Gastroesophageal sphincter (tissue), 4 donors: ENCODE measurements at regions not wholly inside any gene's neighbourhood (a gene's known extent, or its start where the extent isn't known, plus 50 kb on each side); places are given as distances from the start of the nearest gene placed in this dataset.

Source experiments
- ATAC-seq: fragments of 150-250 bp; one replicate; pipeline ENCODE4 v1.9.1; 2016; ENCODE audit warnings: mild to moderate bottlenecking, moderate library complexity
- H3K27ac ChIP-seq, 4 donors: fragments of 200-600 bp; sonication (generic) in 3 of 4; 1 replicate in 3 of 4; 2 replicates in 1 of 4; pipeline ENCODE4 v1.5.1; 2016 to 2019
- H3K27me3 ChIP-seq: fragments of 200-600 bp; sonication (generic); one replicate; pipeline ENCODE4 v1.5.1; 2019
- H3K36me3 ChIP-seq, 2 donors: fragments of 200-600 bp; sonication (generic); one replicate each; pipeline ENCODE4 v1.5.1; 2019; ENCODE audit warnings: control low read depth in 1 of 2
- H3K4me1 ChIP-seq, 3 donors: fragments of 200-600 bp; sonication (generic); 1 replicate in 2 of 3; 2 replicates in 1 of 3; pipeline ENCODE4 v1.5.1; 2016 to 2019; ENCODE audit warnings: control low read depth in 2 of 3
- H3K4me3 ChIP-seq, 2 donors: fragments of 200-600 bp; sonication (generic); one replicate each; pipeline ENCODE4 v1.5.1; 2019; ENCODE audit warnings: mild to moderate bottlenecking in 1 of 2, moderate library complexity in 1 of 2
- H3K9me3 ChIP-seq, 3 donors: fragments of 200-600 bp; sonication (generic); one replicate each; pipeline ENCODE4 v1.5.1; 2017 to 2019; ENCODE audit warnings: control low read depth in 2 of 3
- CTCF ChIP-seq, 4 experiments: fragments of 200-600 bp in 2 of 4; fragments of 450-650 bp in 2 of 4; sonication (generic) in 1 of 4; IDR thresholded peaks; one replicate each; pipeline ENCODE4 v1.5.1; 2017 to 2019; ENCODE audit warnings: antibody characterized with exemption in 4 of 4, mild to moderate bottlenecking in 2 of 4, moderate library complexity in 2 of 4
- EP300 ChIP-seq: sonication (generic); formaldehyde crosslinking; IDR thresholded peaks from one replicate; pipeline ENCODE4 v1.6.1; 2017; ENCODE audit warnings: antibody characterized with exemption, mild to moderate bottlenecking
- POLR2A ChIP-seq, 2 donors: fragments of 450-650 bp; IDR thresholded peaks; one replicate each; pipeline ENCODE4 v1.6.1; 2017; ENCODE audit warnings: antibody characterized with exemption in 2 of 2, mild to moderate bottlenecking in 2 of 2, moderate library complexity in 1 of 2
- POLR2AphosphoS5 ChIP-seq: sonication (generic); formaldehyde crosslinking; IDR thresholded peaks from one replicate; pipeline ENCODE4 v1.6.1; 2017; ENCODE audit warnings: antibody characterized with exemption
- WGBS, 2 donors: methylation state at CpG; one replicate each; pipeline ENCODE4 v1.1.5; 2018; ENCODE audit warnings: low coverage in 1 of 2; 5-methylcytosine and 5-hydroxymethylcytosine counted together

GRCh38 chr1:60359431-60359830 is 285.9 kb upstream of the C1orf87 start:
- WGBS, 2 donors = 42 to 49% methylated on average over 3 of the region's 3 CpGs
- Histone ChIP-seq H3K27me3 (peaks cover 6% of the 10 kb centered on the region), H3K27ac (no peak overlapping the region), H3K4me1 (no peaks in the 10 kb centered on the region), H3K4me3 (no peak overlapping the region), H3K36me3 (no peaks in the 10 kb centered on the region), H3K9me3 (no peaks in the 10 kb centered on the region)
- TF ChIP-seq EP300 = no peak
- no peak for TF ChIP-seq POLR2A (IDR thresholded peaks at IDR 0.05)
- no peak for TF ChIP-seq CTCF (IDR thresholded peaks at IDR 0.05)
- TF ChIP-seq POLR2AphosphoS5 = no peak
- no peak for ATAC-seq

- no peak for ATAC-seq
- Histone ChIP-seq H3K9me3 (no peaks in the 10 kb centered on the region), H3K27ac (no peak overlapping the region)
These were observed 277.0 kb upstream of the C1orf87 start for GRCh38 chr1:60350531-60350930.

GRCh38 chr1:60348884-60349283 is 275.3 kb upstream of the C1orf87 start:
- H3K9me3 ChIP-seq = no peaks in the 10 kb centered on the region
- H3K27me3 ChIP-seq = no peaks in the 10 kb centered on the region
- H3K4me1 ChIP-seq = no peaks in the 10 kb centered on the region
- WGBS, 2 donors = 80 to 100% methylated on average over 1 of the region's 1 CpG
- no peak overlapping the region for H3K27ac ChIP-seq
- H3K4me3 ChIP-seq = no peak overlapping the region
- H3K36me3 ChIP-seq = no peaks in the 10 kb centered on the region
- ATAC-seq = no peak
- TF ChIP-seq CTCF (IDR thresholded peaks at IDR 0.05) (no peak), EP300 (no peak), POLR2AphosphoS5 (no peak), POLR2A (IDR thresholded peaks at IDR 0.05) (no peak)

More at GRCh38 chr1:60350531-60350930, 277.0 kb upstream of the C1orf87 start:
- no peaks in the 10 kb centered on the region for H3K27me3 ChIP-seq
- no peaks in the 10 kb centered on the region for H3K4me1 ChIP-seq
- H3K36me3 ChIP-seq = no peaks in the 10 kb centered on the region
- TF ChIP-seq CTCF (IDR thresholded peaks at IDR 0.05) = no peak
- TF ChIP-seq POLR2AphosphoS5 = no peak
- TF ChIP-seq POLR2A (IDR thresholded peaks at IDR 0.05) = no peak
- no peak for TF ChIP-seq EP300
- H3K4me3 ChIP-seq = no peak overlapping the region

GRCh38 chr1:60345621-60346020 is 272.1 kb upstream of the C1orf87 start:
- 100% methylated on average over 1 of the region's 1 CpG for WGBS, 2 donors
- Histone ChIP-seq H3K9me3 (no peaks in the 10 kb centered on the region), H3K27ac (no peak overlapping the region)

GRCh38 chr1:60345049-60345448 is 271.5 kb upstream of the C1orf87 start:
- no peaks in the 10 kb centered on the region for H3K4me1 ChIP-seq
- 53 to 80% methylated on average over 4 of the region's 4 CpGs for WGBS, 2 donors
- H3K4me3 ChIP-seq = no peak overlapping the region
- no peak overlapping the region for H3K27ac ChIP-seq
- H3K9me3 ChIP-seq = no peaks in the 10 kb centered on the region
- ATAC-seq = no peak
- H3K36me3 ChIP-seq = no peaks in the 10 kb centered on the region
- no peaks in the 10 kb centered on the region for H3K27me3 ChIP-seq
- no peak for TF ChIP-seq POLR2A (IDR thresholded peaks at IDR 0.05)
- no peak for TF ChIP-seq EP300
- TF ChIP-seq CTCF (IDR thresholded peaks at IDR 0.05) = no peak
- no peak for TF ChIP-seq POLR2AphosphoS5

More at GRCh38 chr1:60345621-60346020, 272.1 kb upstream of the C1orf87 start:
- TF ChIP-seq POLR2AphosphoS5 (no peak), CTCF (IDR thresholded peaks at IDR 0.05) (no peak)
- no peaks in the 10 kb centered on the region for H3K4me1 ChIP-seq
- no peaks in the 10 kb centered on the region for H3K27me3 ChIP-seq
- no peaks in the 10 kb centered on the region for H3K36me3 ChIP-seq
- H3K4me3 ChIP-seq = no peak overlapping the region
- ATAC-seq = no peak
